NCI-H345 treated with DMSO at 0.1 percent for 48 hours (cell line): ENCODE measurements at regions not wholly inside any gene's neighbourhood (a gene's known extent, or its start where the extent isn't known, plus 50 kb on each side); places are given as distances from the start of the nearest gene placed in this dataset.

Source experiments
- DNase-seq: peaks from one replicate; lab custom pipeline; 2025; ENCODE audit not compliant: unreplicated experiment; lab: John Stamatoyannopoulos, UW

DNA sequence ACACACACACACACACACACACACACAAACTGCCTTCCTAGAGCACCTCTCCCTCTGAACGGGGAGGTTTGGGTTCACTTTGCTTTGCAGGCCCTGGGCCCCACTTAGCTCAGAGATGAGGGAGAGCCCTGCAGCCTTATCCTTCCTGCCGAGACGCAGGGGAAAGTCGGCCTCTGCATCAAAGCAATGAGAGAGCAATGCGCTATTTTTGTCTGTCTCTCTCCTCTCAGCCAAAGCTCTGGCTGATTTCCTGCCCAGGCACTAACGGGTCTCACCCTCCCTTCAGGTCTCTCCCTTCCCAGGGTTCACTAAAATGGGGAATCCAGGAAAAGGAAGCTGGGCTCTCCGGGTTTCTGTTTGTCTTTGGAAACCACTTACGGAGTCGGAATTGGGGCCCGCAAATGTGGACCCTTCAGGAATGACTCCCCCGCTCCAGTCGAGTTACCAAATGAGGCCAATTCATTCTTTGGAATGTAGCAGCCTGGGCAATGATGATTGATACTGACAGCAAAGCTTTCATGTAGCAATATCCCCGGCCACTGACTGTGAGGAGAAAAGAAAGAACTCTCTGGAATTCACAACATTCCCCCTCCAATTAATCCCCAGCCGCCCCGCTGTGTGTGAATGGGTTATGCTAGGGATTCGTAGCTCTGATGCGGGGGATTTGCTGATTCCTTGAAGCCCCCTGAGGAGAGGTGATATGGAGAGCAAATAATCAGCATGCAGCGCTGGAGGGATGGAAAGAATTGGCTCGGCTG lies 61.5 kb upstream of the WLS start:
- DNase-seq, result no peak

DNA sequence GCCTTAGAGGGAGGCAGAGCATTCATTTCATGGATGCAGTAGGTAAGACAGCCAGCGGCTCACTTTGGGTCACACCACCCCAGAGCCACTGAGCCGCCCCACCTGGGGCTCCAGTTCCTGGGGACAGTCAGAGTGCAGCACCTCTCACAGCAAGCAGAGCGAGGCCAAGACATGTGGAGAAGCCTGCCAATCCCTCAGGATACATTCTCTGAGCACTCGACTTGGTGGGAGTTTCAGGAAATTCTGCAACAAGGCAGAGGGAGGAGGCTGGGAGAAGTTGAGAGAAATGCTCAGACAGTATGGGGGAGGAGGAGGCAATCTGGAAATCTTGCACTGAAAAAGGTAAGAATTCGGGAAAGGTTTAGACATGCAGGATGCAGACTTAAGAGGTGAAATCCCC lies 60.8 kb upstream of the WLS start:
- no peak for DNase-seq

DNA sequence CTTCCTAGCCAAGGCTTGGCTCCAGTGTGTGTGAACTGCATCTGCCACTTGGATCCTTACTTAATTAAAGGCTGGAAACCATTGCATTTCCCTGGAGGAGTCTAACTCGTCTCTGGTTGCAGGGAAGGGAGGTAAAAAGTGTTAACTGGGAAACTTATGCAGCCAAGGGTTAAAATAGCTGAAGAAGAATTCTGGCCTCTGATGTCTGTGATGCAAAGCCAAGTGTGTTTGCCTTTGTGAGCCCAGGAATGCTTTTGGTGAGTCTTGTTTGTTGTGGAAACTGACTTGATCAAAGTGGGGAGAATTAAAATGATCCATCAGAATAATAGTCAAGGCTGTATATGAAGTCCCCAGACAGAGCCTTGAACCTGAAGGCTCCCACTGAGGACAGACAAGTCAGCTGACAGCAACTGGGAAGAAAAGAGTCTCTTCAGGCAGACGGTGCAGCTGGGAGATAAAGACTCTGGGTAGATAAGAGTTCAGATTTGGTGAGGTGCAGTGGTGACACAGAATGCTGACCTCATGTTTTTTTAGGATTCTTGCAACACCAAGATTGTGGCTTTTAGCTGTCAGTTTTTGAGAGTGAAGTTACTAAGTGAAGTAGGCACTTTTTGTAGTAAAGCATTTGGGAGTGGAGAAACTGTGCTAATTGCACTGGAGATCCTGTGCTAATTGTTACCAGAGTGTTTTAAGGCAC lies 59.5 kb upstream of the WLS start:
- DNase-seq, result no peak

DNA sequence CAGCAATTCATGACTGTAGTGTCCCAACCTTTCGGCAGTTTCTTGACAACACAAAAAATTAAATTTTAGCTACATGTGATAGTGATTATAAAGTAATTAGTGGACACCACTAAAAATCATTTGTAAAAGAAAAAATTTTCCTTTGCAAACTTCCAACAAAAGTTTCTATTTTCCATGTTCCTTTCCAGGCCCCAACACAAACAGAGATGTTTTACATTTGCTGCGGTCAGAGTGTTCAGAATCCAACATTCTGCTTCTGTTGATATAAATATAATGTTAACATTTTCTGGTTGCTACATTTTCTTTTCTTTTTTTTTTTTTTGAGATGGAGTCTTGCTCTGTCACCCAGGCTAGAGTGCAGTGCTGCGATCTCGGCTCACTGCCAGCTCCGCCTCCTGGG lies 54.9 kb upstream of the WLS start:
- no peak for DNase-seq

DNA sequence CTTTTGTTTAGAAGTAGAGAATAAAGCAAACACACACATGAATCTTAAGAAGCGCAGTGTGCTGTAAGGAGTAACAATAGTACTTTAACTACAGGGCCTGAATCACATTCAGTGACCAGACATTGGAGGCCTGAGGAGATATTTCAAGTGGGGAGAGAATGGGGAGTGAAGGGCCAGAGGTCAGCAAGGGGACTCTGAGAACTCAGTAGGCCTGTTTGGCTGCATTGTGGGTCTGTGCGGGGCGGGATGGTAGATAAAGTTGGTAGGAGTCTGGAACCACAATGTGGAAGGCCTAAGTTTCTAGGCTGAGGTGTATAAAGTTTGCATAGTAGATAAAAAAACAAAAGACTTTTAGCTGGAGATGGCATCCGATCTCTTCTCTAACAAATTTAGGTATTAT lies 52.7 kb upstream of the WLS start:
- DNase-seq, result no peak

DNA sequence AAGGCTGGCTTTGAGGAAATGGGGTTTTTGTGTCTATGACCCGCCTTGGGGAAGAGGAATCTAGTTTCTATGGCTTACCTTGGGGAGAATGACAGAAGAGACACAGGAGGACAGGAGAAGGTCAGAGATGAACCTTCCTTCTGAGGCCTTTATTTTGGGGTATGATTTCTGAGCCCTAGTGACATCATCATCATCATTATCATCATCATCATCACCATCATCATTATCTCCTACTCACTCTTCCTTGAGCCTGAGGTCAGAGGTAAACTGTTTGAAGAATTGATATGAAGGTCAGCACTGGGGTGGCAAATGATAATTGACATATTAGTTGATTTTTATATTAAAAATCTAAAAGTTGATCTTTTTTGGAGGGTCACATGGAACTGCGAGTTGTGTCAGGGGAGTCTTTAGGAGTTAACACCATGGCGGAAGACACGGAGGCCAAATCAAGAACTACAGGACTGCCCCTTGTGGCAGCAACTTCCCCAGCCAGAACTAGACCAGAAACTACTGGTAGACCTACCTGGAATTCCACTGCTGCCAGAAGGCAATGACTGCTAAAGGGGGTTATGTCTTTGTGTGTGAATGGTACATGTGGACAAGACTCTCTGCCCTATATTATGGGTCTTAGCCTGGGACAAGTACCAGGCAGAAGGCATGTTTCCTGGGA lies 49.8 kb upstream of the WLS start:
- no peak for DNase-seq
